HG03460 (cell line): ENCODE measurements at regions not wholly inside any gene's neighbourhood (a gene's known extent, or its start where the extent isn't known, plus 50 kb on each side); places are given as distances from the start of the nearest gene placed in this dataset.
"Not testable (repeated sequence)": the region's sequence is repeated elsewhere in the genome, so short reads cannot be mapped to it uniquely, and the experiment has no call there.

Experiments used
- ATAC-seq: cut with Tn5 transposase; IDR thresholded peaks from one replicate; pipeline ENCODE4 v1.9.1; 2021; ENCODE audit not compliant: unreplicated experiment

DNA sequence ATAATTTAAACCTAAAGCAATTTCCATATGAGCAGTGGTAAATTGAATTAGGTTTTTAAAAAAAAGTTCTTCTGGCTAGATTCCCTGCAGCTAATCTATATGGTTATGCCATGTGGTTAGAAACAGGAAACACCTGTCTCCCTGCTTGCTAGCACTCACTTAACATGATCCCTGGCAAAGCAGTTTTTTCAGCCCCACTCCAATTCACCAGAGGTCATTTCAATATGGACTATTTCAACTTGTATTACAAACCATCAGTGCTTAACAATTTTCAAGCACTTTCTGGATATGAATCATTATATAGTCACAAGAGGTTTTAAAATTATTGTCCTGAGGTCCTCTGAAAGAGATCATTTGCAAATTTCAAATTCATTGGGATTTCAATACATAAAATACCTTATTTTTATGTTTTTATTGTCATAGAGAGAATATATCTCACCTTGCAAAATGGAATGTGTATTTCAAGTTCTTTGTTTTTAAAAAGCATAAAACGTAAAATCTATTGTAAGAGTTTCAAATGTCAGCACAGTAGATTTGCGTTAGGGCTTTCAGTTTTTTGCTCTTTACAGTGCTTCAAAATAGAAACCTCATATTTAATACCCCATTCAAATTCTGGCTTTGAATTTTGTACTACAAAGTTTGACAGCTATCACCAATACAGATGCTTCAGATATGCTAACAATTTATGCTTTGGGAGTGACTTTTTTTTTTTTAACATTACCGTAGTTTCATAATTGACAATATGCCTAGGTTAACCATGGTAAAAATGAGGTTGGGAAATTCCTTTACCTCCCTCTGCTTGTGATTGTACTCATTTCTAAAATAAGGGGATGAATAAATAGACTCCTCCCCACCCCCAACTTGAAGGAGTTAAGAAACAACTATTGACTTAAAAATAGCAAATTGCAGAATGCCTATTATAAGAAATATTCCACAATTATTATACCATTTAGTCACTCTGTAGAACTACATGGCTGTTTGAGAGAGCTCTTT lies 117.5 kb upstream of the HGF start:
- peak; percentile 54 for ATAC-seq

DNA sequence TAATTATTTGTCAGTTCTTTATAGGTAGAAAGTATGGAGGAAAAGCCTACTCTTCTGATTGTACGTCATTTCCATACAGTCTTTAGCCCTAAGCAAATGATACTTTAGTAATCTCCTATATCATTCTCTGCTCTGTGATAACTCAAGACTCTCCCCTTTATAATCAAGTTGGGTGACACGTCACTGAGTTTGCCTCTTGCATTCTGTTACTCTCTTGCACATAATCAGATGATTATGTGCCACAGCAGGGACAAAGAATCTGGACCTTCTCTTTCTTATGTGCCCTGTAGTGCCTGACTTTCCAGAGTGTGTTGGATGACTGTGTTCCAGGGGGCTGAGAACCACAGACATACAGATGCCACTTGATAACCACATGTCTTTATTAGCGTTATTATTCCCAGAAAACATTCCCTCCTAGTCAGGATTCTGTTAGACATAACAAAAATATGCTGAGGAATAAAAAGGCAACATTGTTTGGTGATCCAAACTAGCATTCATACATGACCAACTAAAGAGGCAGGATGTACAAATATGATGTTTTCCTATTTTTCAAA lies 116.4 kb upstream of the HGF start:
- ATAC-seq: no peak

DNA sequence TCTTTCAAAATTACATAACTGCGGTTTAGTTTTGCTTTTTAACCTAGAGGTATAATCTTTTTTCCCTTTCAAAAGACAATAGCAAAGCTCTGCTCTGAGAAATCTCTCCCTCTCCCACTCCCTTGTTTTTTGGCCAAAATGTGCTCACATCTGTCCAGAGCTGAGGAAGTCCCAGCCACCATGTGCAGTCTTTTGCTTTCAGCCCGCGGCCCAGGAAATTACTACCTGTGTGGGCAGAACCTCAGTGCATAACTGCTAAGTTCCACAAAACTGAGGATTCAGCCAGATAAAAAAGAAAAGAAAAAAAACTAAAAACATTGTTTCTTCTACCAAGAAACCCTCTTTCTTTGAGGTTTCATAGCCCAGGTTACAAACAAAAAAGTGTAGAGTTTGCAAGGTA lies 115.0 kb upstream of the HGF start:
- ATAC-seq: no peak

DNA sequence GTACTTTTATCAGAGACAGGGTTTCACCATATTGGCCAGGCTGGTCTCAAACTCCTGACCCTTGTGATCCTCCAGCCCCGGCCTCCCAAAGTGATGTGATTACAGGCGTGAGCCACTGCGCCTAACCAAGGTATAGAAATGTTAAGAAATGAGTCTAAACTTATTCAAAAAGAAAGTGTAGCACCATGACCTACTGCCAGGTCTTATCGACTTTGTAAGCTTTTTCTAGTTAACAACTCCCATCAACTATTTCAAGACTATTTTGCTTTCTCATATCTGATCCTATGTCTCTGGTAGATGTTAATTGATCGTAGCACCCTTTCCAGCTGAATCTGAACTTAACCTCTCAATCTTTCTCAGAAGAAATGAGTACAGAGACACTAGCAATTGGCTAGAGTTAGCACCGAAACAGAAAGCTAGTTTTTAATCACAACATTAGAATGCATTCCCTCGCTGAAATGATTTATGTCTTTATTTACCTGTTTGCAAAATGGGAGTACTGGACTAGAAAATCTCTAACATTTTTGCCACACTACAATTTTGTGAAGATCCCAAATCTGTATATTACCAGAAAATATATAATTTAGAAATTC lies 114.0 kb upstream of the HGF start:
- ATAC-seq: no peak

DNA sequence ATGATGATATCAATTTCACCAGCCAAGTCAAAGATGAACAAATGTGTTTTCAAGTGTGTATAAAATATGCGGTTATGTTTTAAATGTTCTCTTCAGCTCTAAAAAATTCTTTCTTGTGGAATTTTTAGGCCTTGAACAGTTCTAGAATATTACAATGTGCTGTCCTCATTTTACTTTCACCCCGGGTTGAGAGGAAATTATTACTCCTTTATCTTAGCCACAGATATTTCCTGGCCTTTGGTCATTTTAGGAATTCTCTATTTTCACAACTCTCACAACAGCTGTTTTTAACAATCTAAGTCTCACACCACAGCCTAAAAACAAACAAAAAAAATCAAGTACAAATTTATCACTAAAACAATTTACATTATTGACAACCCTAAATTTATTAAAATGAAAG lies 112.2 kb upstream of the HGF start:
- ATAC-seq: no peak

DNA sequence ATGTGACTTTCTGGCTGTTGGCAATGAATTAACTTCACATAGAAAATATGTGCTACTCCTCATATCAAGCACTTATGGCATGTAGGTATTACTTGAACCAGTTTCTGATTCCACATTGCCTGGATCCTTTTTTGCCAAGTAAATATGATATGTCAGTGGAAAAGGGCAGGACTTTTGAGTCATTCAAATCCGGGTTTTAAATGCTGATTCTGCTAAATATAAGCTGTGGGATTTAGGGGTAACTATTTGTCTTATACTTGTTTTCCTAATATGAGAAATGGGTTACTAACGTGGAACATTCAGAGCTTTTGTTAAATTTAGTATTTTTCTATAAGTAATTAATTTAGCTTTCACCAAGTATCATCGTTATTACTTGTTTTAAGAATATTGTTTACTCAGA lies 108.0 kb upstream of the HGF start:
- no peak for ATAC-seq

DNA sequence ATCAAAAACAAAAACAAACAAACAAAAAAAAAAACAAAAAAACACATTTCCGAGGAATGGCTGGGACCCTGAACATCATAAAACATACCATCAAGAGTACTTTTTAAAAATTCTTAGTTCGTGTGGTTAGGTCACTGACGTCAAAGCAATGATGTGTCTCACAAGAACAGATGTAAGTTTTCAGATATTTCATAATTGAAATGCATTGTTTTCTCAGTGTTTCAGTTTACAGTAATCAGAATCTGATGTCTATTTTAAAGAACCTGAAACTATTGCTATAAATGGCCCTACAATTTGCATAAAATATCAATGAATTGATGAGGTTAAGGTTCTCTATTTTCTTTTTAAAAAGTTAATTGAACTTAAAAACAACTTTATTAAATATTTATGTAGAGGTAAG lies 103.7 kb upstream of the HGF start:
- no peak for ATAC-seq

DNA sequence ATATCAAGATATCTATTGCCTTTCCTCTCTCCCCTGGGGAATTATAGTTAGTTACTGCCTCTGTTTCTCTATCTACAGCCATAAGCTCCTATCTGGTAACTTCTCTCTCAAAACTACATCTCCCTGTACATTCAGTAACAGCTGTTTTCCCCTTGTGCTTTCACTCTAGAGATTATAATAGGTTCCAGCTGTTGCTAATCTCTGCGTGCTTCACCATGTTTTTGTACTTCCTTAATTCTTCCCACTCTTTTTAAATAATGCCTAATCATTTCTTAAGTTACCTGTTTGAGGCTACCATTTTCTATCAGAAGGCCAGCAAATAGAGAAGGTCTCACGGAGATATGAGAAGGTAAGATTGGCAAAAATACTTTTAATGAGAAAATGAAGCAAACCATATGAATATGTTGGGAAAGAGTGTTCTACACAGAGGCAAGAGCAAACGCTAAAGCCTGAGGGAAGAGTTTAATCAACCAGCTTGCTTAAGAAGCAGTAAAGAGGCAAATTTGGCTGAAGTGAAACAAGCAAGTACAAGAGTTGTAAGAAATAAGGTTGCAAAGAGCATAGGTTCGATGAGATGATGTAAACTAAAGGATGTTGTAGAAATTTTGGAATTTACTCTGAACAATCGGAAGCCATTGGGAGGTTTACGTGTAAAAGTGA lies 101.9 kb upstream of the HGF start:
- ATAC-seq: no peak

DNA sequence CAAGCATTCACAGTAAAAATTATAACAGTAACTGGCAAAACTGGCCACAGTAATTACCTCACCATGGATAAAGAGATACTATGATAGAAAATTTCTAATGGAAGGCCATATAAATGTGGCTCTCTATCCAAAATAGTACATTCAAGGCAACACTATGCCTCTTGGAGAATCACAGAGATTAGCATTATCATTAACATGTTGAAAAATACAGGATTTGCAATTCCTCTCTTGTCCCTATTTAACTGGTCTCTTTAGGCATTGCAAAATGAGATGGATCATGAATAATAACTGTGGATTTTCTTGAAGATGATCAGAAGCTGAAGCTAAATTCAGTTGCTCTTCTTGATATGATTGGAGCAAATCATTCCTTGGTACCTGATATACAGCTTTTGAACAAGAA lies 100.8 kb upstream of the HGF start:
- no peak for ATAC-seq

DNA sequence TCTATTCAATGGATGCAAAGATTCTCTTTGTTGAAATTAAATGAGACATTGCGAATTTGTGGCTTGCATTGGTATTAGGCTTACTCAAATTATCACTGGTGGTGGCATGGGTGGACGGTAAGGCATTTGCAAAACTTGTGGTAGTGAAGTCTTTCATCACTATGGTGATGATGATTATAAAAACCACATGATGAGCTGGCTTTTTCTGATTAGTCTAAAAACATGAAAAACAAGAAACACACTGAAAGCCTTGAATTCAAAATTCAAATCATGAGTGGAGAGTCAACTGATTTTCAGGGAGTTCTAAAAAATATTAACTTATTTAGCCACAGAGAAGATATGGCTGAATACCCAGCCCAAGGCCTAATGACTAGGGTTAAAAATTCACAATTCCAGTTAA lies 99.8 kb upstream of the HGF start:
- ATAC-seq: no peak

DNA sequence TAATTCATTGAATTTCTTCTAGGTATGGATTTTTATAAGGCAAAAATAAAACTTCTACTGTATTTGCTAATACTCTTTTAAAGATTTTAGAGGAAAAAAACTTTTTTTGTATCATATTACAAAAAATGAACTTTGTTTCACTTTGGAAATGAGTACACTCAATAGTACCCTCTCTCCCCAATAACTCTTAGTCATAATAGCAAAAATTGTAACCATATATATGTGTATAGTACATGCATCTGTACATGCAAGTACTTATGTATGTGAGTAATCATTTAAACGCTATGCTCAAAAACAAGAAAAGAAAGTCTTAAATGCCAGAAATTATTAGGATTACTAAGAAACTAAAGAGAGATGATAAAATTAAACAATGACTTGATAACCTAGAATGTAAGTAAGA lies 95.9 kb upstream of the HGF start:
- ATAC-seq: no peak

DNA sequence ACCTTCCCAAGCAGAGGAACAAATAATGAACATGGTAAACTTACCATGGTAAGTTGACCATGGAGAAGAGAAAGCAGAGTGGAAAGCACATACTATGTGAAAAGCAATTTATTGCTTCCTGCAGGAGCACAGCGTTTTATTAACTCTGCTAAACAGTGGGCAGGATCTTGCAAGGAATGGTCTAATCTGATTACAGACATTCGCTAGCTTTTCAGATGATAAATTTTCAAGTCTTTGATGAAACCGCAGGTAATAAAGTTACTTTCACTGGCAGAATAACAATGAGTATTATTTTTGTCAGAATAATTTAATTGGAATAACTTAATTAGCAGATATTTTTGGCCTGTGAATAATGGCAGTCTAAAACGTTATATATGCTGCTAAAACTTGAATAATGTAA lies 89.6 kb upstream of the HGF start:
- no peak for ATAC-seq

DNA sequence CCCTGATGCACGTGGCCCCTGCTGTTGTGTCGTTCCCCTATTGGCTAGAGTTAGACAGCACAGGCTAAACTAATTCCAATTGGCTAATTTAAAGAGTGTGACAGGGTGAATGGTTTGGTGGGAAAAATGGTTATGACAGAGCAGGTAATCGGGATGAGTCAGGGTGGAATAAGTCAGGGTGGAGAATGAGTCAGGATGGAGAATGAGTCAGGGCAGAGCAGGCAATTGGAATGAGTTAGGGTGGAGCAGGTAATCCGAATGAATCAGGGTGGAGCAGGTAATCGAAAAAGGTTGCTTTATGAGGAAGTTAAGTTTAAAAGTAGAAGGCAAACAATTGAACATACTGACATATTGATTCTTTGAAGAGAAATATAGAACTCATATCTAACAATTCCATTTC lies 89.0 kb upstream of the HGF start:
- not testable (repeated sequence) for ATAC-seq

DNA sequence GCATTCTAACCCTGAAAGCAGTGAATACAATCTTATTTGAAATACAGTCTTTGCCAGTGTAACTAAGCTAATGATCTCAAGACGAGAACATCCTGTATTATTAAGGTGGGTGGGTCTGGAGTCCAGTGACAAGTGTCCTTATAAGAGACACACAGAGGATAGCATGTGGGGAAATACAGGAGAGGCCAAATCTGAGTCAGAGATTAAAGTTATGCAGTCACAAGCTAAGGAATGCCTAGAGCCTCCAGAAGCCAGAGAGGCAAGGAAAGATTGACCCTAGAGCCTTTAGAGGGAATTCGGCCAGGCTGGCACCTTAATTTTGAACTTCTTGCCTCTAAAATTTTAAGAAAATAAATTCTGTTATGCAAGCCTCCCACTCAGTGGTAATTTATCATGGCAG lies 87.5 kb upstream of the HGF start:
- no peak for ATAC-seq

DNA sequence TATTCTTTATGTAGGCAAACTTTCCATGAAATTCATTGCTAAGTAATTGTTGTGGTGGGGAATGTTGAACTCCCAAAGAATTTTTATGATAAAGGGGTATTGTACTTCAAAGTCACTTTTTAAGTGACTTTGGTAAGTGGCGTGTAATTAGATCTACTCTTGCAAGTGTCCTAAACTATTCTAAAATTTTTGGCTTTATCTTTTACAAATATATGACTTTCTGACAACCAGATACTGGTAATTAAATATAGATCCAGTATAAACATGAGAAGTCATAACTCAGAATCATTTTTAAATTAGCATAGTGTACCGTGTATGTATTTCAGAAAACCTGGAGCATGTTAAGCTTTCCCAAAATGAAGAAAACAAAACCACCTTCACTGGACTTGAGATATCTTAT lies 84.7 kb upstream of the HGF start:
- ATAC-seq: no peak

DNA sequence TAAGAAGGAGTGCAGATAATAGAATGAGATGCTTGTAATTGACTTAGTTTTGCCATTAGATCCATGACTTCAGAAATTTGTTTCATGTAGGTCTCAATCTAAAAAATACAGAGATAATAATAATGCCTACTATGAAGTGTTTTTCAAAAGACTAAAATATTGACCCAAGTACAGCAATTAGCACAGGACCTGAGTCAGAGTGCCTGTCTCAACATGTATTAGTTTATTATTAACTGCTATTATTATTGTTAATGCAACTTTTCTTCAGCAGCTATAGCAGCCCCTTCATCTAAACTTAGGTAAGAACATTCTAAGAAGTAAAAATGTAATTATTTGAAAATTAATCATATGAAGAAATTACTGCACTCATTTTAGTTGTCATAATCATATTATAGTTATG lies 82.9 kb upstream of the HGF start:
- no peak for ATAC-seq

DNA sequence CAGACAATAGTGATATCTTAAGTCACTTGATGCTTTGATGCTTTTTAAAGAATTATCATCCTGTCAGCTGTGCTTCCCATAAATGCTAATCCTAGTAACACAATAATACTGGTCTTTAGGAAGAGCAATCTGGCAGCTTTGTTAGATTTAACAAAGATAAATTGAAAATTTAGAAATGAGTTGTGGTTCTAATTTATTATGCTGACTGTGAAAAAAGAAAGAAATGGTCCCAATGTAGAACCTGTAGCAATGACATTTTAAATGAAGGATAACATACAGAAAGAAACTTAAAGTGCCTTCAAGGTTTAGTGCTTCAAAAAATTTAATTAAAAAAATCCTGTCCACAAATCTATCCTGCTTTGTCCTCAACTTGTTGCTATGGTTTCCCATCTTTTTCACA lies 81.6 kb upstream of the HGF start:
- no peak for ATAC-seq

DNA sequence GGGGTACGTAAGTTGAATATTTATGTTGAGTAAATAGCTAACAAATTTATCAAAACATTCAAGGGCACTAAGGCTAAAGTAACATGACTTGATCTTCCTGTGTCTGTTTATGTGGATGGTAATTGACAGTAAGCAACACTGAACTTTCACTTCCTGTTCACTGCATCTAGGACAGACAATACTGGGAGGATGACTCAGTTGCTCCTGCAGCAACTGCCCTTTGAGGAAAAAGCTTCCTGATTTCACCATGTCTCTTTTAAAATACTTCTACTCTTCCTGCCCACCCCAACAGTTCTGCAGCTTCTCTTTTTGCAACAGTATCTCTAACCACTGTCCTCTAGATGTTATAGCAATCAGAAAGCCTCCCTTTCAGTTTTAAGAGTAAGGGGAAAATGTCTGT lies 76.6 kb upstream of the HGF start:
- ATAC-seq: peak; percentile 46

DNA sequence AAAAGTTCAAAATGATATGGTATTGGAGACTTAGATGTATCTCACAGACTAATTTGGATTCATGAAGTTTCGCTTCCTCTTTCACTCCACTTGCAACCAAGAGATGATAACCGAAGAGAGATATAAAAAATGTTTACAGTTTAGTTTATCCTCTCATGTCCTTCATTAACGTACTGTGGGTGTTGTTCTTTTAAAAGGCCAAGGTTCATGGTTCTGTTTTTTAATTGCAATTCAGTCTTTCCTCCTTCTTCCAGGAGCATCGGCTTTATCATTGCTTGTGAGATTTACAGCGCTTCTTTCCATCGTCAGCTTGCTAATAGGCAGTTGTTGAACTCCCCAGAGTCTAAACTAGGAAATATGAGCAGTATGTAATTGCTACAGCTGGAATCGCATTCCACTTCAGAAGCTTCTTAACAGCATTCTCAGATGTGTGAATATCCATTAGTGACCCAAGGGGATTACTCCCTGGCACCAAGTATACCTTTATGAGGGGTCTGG lies 75.9 kb upstream of the HGF start:
- ATAC-seq: peak; percentile 67

DNA sequence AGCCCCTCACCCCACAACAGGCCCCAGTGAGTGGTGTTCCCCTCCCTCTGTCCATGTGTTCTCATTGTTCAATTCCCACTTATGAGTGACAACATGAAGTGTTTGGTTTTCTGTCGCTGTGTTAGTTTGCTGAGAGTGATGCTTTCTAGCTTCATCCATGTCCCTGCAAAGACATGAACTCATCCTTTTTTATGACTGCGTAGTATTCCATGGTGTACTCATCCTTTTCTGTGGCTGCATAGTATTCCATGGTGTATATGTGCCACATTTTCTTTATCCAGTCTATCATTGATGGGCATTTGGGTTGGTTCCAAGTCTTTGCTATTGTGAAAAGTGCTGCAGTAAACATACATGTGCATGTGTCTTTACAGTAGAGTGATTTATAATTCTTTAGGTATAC lies 73.8 kb upstream of the HGF start:
- not testable (repeated sequence) for ATAC-seq

DNA sequence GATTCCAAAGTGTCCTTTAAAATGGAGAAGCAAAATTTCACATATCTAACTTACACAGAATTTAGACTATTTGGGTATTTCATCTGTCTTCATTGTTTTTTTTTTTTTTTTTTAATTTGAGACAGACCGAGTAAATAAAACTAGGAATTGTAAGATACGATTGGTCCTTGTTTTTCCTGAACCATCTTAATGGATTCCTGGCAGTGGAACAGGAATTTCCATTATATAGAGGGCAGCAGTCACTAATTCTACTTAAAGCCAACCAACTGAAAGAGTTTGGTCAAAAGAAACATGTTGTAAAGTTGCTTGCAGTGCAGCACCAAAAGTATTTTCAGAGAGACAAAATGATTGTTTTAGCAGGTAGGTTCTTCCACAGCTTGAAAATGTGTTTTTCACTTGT lies 72.5 kb upstream of the HGF start:
- ATAC-seq: no peak
